ENCODE measurements at regions not wholly inside any gene's neighbourhood (a gene's known extent, or its start where the extent isn't known, plus 50 kb on each side); places are given as distances from the start of the nearest gene placed in this dataset.

GRCh38 chr15:89018207-89018606 lies 70.0 kb upstream of the ABHD2 start:
- TF ChIP-seq CTCF (IDR thresholded peaks at IDR 0.05; ENCODE audit: low read length): no peak
- no peak for TF ChIP-seq EZH2 (IDR thresholded peaks at IDR 0.05; ENCODE audit: borderline replicate concordance, low read length)
